GM12872 (cell line): ENCODE measurements at regions not wholly inside any gene's neighbourhood (a gene's known extent, or its start where the extent isn't known, plus 50 kb on each side); places are given as distances from the start of the nearest gene placed in this dataset.

Experiments used
- CTCF ChIP-seq: IDR thresholded peaks from 3 replicates; pipeline ENCODE4 v1.5.1; 2011; ENCODE audit warnings: low read depth, mild to moderate bottlenecking, low read length, moderate library complexity; ENCODE audit not compliant: insufficient read depth

- no peak for TF ChIP-seq CTCF
Measured at GRCh38 chr16:59743504-59743903, 1009.4 kb upstream of the GOT2 start.

- TF ChIP-seq CTCF: no peak
Measured at GRCh38 chr16:59740858-59741257, 1006.7 kb upstream of the GOT2 start.

- TF ChIP-seq CTCF: no peak
Measured at GRCh38 chr16:59737274-59737673, 1003.2 kb upstream of the GOT2 start.

- TF ChIP-seq CTCF: no peak
Measured at GRCh38 chr16:59733321-59733720, 999.2 kb upstream of the GOT2 start.

GRCh38 chr16:59729613-59730012 lies 995.5 kb upstream of the GOT2 start:
- TF ChIP-seq CTCF: no peak

GRCh38 chr16:59719121-59719520 lies 985.0 kb upstream of the GOT2 start:
- no peak for TF ChIP-seq CTCF

DNA sequence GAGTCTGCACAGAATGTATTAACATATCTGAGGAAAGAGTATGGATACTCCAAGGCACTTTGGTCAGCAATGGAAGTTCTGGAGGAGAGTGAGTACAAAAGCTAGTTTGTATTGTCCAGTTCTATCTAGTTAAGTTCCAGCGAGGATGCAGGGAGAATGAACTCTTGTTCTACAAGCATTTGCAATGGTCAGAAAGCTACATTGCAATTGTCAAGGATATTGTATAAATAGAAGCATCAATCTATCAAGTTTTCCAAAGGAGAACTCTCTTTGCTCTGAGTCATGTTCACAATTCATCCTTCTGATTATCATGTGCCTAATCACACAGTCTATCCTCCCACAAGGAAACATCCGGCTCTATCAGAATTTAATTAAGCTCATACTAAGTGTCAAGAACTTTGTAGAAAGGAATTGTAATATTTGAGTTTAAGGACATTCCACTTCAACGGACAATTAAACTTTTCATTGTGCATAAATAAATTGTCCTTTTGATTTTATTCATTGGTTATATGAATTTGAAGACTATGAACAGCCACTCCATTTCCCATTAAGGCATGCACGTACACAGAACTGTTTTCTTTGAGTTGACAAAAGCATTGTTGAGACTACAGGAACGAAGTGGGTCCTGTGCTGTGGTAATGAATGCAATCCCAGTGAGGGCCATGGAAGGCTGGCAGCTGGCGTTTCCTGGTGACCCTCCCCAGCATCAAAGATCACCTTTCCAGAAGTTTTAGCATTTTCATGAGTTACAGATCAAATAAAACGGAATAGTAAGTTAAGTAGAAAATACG lies 973.5 kb upstream of the GOT2 start:
- no peak for TF ChIP-seq CTCF
